ENCODE measurements at regions not wholly inside any gene's neighbourhood (a gene's known extent, or its start where the extent isn't known, plus 50 kb on each side); places are given as distances from the start of the nearest gene placed in this dataset.

- no peak; the same call in 1 of the 2 replicates for ATAC-seq
- Mint-ChIP-seq H3K27ac (no peak overlapping the region), H3K4me1 (peaks cover 23% of the 10 kb centered on the region), H3K27me3 (ENCODE audit: low read depth) (no peaks in the 10 kb centered on the region; the same call in 1 of the 2 replicates), H3K36me3 (peaks cover 11% of the 10 kb centered on the region), H3K9me3 (peaks cover 26% of the 10 kb centered on the region), H3K4me3 (no peak overlapping the region)
- TF ChIP-seq RORB (CRISPR knock-in tag; IDR thresholded peaks at IDR 0.05) (no peak), ZNF281 (CRISPR knock-in tag; IDR thresholded peaks at IDR 0.05) (no peak), ZNF232 (CRISPR knock-in tag; IDR thresholded peaks at IDR 0.05) (no peak), EMX1 (CRISPR knock-in tag; IDR thresholded peaks at IDR 0.05) (no peak), OVOL2 (CRISPR knock-in tag; IDR thresholded peaks at IDR 0.05; ENCODE audit: borderline replicate concordance) (no peak), ZNF263 (CRISPR knock-in tag; IDR thresholded peaks at IDR 0.05; ENCODE audit: low read depth) (no peak), PRRX2 (CRISPR knock-in tag; IDR thresholded peaks at IDR 0.05) (no peak), ZNF138 (CRISPR knock-in tag; conservative IDR thresholded peaks at IDR 0.05) (no peak), NR2C2 (CRISPR knock-in tag; IDR thresholded peaks at IDR 0.05) (no peak), GRHL2 (CRISPR knock-in tag; IDR thresholded peaks at IDR 0.05; ENCODE audit: insufficient replicate concordance, severe bottlenecking) (no peak), RELA (CRISPR knock-in tag; IDR thresholded peaks at IDR 0.05; ENCODE audit: borderline replicate concordance) (no peak), CBFB (CRISPR knock-in tag; IDR thresholded peaks at IDR 0.05; ENCODE audit: low read depth) (no peak), NFATC4 (CRISPR knock-in tag; IDR thresholded peaks at IDR 0.05) (no peak), MLX (CRISPR knock-in tag; IDR thresholded peaks at IDR 0.05) (no peak), CREM (CRISPR knock-in tag; IDR thresholded peaks at IDR 0.05) (no peak), ZNF317 (CRISPR knock-in tag; IDR thresholded peaks at IDR 0.05; ENCODE audit: borderline replicate concordance, low read depth) (no peak), USF1 (CRISPR knock-in tag; IDR thresholded peaks at IDR 0.05) (no peak)
- ChIA-PET CTCF (no interaction called here), POLR2A (no interaction called here)
- DNase-seq (ENCODE audit: low spot score), result no peak
Observed at GRCh38 chr7:45978731-45979211, 57.7 kb upstream of the IGFBP3 start.

- ChIA-PET CTCF (no interaction called here), POLR2A (no interaction called here)
- Mint-ChIP-seq H3K4me1 (peaks cover 23% of the 10 kb centered on the region), H3K36me3 (peaks cover 10% of the 10 kb centered on the region), H3K27ac (0 out of 2 replicates have a peak overlapping the region, but pooled peaks have one; percentile 54), H3K27me3 (ENCODE audit: low read depth) (no peaks in the 10 kb centered on the region; the same call in 1 of the 2 replicates), H3K9me3 (peaks cover 24% of the 10 kb centered on the region), H3K4me3 (no peak overlapping the region)
- DNase-seq (ENCODE audit: low spot score) (no peak), ATAC-seq (peak; percentile 68)
- TF ChIP-seq ARID4B (CRISPR knock-in tag; IDR thresholded peaks at IDR 0.05; ENCODE audit: borderline replicate concordance) (no peak), ZNF423 (CRISPR knock-in tag; IDR thresholded peaks at IDR 0.05) (no peak), SP1 (CRISPR knock-in tag; conservative IDR thresholded peaks at IDR 0.05) (no peak), ZNF138 (CRISPR knock-in tag; conservative IDR thresholded peaks at IDR 0.05) (no peak), SMAD3 (CRISPR knock-in tag; IDR thresholded peaks at IDR 0.05; ENCODE audit: borderline replicate concordance) (no peak), SOX15 (CRISPR knock-in tag; IDR thresholded peaks at IDR 0.05) (no peak), ZNF232 (CRISPR knock-in tag; IDR thresholded peaks at IDR 0.05) (no peak), KAT7 (CRISPR knock-in tag; IDR thresholded peaks at IDR 0.05; ENCODE audit: borderline replicate concordance) (no peak), CTCF (IDR thresholded peaks at IDR 0.05) (no peak), TEAD1 (CRISPR knock-in tag; IDR thresholded peaks at IDR 0.05) (no peak), GTF2I (CRISPR knock-in tag; conservative IDR thresholded peaks at IDR 0.05) (no peak)
Observed at GRCh38 chr7:45978010-45978681, 57.1 kb upstream of the IGFBP3 start.
